Amniotic stem cell (primary cell): ENCODE measurements at regions not wholly inside any gene's neighbourhood (a gene's known extent, or its start where the extent isn't known, plus 50 kb on each side); places are given as distances from the start of the nearest gene placed in this dataset.
"Not testable (repeated sequence)": the region's sequence is repeated elsewhere in the genome, so short reads cannot be mapped to it uniquely, and the experiment has no call there.

Experiments
- DNase-seq: peaks from one replicate; lab custom pipeline; 2025; lab: John Stamatoyannopoulos, UW

DNA sequence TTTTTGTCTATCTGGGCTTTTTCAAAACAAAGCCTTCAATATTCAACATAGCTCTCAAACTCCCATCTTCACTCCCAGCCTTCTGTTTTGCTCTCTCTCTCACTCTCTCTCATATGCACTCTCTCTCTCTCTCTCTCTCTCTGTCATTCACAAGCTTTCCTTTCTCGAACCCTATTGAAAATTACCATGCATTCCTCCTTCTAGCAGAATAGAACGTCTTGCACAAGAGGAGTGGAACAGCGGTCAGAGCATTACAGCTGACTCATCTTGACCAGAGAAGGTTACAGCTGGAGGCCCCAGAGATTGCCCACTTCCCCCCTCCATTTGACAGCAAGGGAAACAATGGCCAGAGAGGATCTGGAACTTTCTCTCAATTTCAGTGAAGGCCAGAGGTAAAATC lies 51.0 kb upstream of the LIFR start:
- DNase-seq = no peak

DNA sequence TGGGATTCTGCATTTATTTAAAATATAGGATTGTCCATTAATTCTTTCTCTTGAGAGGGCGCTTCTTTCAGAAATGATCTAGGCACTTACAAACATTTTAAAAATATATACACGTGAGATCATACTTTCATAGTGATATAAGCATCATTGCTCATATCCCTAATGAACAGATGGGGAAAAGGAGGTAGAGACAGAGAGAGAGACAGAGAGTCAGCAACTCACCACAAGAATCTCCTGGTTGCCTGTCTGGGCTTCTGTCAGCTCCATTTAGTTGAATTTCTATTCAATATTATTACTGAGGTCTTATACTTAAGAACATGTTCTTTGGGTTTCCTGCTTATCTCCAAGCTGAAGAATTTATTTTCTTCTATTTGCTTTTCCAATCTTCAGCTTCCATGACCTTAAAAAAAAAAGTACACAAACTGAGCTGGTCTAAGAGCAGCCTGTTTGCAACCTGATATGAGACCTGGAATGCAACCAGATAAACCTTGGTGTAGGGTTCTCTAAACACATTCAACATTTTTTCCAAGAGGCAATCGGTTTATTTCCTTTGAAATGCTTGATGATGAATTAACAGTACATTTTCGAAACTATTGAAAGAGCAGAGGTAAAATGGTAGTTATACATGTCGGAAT lies 51.6 kb upstream of the LIFR start:
- DNase-seq = no peak

DNA sequence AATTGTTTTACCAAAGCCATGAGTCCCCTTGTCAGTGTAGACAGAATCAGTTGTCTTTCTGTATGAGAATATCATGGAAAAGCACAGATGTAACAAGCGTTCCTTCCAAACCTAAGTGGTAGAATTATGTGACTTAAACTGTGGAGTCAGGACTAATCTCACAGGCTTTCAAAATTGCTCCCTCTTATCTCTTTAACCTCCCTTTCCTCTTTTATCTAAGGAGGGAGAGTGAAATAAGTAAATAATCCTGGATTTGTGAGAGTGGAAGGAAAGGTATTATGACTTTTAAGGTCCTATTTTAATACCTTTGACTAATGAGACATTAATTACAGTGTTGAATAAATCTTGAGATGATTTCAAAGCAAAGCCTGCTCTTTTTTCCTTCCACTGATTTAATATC lies 52.4 kb upstream of the LIFR start:
- no peak for DNase-seq

DNA sequence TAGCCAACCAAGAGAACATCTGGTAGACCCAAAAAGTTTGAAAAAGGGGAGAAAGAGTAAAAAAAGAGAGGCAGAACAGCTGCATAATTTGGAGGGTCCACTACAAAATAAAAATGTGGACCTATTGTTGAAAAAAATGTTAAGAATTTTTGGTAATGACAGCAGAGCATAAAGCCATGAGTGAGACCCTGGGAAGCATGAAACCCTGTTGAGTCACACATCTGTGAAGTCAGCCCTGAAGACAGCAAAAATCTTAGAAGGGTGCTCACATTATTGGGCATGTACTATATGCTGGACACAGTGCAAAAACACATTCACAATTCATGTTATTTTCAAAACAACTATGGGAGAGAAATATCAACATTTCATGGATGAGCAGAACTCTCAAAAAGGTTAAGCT lies 56.4 kb upstream of the LIFR start:
- DNase-seq = no peak

DNA sequence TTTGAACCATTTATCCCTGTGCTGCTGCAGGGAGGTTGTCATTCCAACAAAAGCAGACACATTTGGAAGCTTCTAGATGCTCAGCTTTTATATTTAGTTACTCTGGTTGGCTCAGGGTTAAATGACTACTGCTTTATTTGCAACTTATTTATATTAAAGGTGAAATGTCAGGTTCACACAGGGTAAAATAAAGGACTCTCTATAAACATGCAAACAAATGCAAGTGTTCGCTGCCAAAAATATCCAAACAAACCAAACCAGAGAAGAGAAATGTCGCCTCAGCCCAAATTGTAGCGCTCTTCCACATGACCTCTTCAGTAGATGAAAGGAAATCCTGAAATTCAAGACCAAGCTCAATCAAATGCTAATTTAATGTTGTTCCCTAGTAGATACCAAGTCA lies 57.0 kb upstream of the LIFR start:
- DNase-seq = no peak

DNA sequence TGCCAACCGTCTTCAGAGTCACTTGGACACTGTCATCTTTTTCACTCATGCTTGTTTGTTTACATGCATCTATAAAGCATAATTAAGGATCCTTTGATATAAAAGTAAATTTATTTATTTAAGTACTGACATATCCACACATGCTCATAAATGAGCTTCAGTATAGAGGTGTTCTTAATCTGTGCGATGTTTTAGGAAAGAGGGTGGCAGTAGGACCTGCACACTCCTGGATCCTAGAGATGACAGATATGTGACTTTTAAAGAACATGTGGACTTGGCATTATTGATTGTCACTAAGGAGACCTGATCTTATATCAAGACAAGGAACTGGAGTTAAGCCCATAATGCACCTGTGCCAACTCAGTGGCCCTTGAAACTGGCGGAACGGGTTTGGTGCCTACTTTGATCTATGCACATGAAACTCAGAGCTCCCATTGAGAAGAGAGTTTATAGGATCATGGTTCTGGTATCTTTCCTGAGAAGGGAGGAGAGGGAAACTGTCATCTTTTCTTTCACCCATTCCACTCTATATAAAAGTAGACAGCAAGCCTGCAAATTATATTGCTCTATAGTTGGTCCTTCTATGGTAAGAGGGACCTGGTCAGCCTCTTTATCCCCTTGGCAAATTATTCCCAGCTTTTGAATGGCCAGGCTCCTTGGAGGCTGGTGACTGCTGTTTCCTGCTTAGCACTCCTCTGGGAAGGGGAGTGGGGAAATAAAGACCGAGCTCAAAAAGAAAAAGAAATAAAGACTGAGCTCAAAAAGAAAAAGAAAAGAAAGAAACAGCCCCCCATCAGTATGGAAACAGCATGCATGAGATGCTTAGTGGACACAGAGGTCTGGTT lies 57.8 kb upstream of the LIFR start:
- DNase-seq = no peak

DNA sequence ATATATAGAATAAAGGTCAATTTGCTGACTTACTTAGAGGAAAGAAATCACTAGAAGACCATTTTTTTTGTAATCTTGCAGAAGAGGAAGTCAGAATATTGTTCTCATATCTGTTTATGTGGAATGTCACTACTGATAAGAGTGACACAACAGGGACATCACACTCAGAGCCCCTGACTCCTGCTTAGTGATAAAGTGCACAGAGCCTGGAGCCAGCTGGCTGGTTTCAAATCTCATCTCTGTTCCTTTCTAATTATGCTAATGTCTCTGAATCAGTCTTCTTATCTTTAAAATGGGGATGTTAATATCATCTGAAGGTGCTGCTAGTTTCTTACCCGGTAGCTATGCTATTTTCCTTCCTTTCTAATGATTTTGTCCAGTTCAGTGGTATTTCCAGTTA lies 58.6 kb upstream of the LIFR start:
- no peak for DNase-seq

DNA sequence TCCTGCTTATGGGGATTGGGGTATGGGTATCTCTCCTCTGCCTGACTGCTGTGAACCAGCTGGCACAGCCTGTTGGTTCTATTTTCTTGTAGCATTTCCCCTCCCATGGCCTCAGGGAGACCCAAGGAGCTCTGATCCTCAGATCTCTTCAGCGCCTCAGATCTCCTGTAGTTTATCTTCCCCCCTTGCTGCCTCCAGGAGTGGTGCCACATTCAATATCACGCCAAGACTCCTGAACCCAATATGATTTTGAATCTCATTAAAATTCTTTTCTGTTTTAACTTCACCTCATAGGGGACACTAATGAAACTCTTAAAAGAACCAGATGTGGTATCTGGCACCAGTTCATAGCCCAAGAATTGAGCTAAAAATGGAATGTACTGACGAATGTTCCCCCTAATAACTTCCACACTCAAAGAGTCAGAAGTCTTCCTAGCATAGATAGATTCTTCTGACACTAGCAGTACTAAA lies 59.6 kb upstream of the LIFR start:
- DNase-seq = no peak

DNA sequence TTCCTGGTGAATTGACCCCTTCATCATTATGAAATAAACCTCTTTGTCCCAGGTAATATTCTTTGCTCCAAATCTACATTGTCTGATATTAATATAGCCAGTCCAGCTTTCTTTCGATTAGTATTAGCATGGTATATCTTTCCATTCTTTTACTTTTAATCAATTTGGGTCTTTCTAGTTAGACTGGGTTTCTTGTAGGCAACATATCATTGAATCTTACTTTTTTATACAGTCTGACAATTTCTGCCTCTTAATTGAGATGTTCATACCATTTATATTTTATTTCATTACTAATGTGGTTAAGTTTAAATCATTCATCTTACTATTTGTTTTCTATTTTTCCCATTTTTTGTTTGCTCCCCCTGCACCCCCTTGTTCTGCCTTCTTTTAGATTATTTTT lies 61.7 kb upstream of the LIFR start:
- no peak for DNase-seq

DNA sequence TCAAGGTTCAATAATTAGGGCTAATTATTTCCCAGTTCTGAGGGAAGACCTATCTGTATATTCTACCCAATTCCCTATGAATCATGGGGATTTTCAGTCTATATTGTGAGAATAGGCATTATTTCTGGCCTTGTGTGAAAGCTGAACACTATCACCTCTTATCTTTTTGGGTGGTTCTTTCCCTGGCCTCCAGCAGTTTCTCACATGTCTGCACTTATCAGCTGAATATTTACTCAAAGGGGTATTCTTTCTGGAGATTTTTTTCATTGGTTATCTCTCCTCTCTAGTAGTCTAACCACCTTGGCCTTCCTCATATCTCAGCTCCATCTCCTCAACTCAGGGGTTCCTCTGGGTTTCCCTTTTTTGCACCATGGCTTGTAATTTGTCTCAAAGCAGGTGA lies 64.9 kb upstream of the LIFR start:
- DNase-seq = no peak

DNA sequence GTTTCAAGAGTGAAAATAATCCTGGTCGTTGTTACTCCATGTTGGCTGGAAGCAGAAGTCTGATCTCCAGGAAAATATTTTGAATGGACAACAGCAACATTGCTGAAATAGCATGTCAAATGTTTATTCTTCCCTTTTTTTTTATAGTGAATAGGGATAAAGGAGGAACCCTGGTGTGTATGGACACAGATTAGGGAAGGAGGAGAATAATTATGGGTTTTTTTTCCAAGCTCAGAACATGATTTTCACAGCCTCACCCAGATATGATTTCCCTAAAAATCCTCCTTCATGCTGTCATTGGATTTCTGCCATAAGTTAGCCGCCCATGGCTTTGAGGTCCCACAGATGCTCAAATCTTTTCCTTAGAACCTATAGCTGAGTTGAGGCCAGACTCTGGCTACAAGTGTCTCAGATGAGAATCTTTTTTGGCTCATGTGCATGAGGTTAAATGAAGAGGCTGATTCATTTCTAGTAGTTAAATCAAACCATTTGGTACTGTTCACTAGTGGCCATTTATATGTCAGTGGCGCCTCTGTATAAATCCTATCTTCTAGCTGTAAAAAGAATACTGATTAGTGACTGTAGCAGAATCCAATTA lies 65.5 kb upstream of the LIFR start:
- no peak for DNase-seq

DNA sequence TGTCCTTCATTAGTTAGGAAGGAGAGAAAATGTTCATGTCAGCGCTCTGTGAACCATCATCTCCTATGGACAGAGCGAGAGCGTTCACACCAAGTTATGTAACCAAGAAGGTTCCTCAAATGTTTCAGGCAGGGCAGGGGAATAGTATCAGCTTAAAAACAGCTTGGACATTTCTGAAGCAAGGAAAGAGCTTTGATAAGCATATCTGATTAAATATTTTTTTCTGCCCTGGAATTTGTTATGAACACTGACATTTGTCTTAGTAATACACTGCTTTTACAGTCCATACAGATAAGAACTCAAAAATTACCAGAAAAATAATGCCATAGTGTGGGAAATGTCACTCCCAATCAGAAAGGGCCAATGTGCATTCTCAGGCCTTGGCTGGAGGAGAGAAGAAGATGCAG lies 66.3 kb upstream of the LIFR start:
- DNase-seq = no peak

DNA sequence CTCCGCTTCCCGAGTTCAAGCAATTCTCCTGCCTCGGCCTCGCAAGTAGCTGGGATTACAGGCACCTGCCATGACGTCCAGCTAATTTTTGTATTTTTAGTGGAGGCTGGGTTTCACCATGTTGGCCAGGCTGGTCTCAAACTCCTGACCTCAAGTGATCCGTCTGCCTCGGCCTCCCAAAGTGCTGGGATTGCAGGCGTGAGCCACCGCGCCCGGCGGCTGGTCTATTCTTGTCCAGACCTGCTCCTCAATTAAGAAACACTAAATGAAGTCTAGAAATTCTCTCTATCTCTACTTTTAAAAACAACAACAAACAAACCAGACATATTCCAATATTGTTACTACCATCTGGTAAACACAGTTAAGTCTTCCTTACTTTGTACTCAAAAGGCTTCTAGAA lies 68.1 kb upstream of the LIFR start:
- not testable (repeated sequence) for DNase-seq

DNA sequence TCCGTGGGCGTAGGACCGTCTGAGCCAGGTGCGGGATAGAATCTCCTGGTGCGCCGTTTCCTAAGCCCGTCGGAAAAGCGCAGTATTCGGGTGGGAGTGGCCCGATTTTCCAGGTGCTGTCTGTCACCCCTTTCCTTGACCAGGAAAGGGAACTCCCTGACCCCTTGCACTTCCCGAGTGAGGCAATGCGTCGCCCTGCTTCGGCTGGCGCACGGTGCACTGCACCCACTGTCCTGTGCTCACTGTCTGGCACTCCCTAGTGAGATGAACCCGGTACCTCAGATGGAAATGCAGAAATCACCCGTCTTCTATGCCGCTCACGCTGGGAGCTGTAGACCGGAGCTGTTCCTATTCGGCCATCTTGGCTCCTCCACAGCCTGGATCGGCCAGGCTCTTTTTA lies 74.9 kb upstream of the LIFR start:
- not testable (repeated sequence) for DNase-seq

DNA sequence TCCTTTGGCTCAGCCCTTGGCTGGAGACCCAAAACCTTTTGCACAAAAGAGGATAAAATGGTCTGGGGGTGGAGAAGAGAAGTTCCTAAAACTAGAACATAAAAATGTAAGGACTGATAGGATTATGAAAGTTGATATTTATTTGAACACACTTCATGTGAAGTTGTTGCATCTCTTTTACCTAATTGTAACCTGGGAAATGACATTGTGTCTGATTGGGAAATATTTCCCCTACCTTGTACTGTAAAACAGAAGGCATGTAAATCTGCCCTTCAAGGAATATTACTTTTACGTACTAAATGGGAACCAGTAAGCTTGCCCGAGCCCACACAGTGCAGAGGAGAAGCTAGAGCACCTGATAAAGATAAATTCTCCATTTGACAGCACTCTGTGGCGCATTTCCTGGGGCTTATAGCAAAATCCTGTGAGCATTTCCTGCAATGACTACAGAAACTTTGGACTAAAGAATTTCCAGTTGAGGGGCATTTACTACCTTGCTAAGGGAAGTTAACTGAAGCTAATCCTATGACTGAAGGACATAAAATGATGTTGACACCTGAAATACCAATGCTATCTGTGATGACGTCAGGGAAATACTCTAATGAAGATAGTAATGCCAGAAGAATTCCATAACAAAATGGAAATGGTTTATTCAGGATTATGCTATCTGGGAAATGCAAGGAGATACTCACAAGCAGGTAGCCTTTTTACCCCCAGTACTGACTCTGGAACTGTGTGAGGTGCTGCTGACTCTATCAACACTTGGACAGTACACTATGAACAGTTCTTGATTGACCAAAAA lies 78.3 kb upstream of the LIFR start:
- DNase-seq = no peak

DNA sequence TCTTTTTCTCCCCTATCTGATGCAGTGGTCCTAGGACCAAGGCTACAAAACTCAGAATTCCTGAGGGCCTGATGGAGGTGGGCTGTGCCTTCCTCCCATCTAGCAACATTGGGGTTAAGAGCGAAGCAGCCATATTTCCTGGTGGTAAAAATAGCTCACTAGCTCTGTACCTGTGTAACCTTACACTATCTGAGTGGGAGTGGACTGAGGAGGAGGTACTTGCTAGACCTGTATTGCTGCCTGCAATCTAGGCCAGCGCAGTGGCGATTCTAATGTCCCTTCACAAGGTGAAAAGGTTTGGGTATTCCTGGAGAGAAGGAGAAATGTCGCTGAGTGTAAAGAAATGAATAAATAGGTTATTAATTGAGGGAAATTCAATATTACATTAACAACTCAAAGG lies 80.2 kb upstream of the LIFR start:
- no peak for DNase-seq

DNA sequence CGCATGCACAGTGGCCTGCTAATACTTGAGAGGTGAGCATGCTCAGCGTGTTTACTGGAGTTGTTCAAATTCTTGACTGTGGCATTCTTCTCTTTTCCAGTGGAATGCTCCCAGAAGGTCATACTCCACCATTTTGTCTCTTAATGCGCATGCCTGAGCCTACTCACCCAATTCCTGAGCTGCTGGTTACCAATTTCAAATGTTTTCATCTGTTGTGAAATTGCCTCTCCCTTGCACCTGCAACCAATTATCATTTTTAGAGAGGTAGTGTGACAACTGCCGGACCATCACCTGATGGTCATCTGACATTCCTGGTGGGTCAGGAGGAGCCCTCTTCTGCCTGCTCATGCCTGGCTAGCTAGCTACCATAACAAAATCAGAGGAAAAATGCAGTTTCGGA lies 82.2 kb upstream of the LIFR start:
- DNase-seq = no peak

DNA sequence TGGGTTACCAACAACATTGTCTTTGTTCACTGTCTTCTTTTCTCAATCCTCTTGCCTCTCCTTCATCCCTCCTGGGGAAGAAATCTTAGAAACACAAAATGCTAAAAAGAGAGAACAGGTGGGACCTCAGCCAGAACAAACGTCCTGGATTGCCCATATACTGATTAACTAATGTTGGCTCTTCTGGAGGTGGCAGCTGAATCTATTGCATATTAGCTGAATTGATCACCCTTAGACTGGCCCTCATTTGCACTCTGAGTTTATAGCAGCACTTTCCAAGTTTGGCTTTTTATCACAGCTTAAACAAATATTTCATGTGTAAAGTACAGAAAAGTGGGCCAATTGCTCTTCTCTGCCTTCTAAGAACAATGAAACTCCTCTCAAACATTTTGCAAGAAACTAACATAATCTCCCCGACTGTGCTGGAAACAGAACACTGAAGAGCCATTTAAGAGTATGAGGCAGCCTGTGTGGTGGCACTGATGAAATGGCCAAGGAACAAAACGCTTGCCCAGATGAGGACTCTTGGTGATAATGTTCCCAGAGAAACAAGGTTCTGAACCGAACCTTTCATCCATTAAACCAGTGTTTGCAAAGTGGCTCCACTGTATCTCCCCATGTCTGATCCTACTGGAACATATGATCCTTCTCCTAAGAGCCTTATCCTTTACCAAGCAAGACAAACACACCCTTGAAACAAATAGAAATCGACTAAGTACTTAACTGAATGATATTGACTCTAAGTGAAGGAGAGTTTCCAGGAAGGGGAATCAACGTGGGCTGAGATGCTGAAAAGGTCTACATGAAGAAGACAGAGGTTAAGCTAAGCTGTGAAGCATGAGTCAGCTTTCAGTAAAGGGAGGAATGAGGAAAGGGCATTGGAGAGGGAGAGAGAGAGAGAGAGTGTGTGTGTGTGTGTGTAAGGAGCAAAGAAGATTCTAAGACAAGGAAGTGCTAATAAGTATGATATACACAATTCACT lies 83.2 kb upstream of the LIFR start:
- no peak for DNase-seq

DNA sequence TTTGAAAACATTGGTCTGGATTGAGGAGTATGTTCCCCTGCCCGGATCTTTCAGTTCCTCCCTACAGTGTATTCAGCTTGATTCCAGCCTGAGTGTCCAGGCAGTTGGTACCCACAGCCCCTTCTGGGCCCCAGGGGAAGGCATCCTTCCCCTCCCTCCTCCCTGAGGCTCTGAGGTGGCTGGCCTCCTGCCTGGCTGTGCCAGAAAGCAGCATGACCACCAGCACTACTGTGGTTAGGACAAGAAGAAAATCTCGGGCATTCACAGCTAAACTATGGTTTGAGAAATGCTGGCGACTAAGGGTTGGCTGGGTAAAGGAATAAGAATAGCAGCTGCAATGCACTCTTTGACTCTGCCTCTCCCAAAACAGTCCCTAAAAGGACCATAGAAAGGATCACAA lies 84.6 kb upstream of the LIFR start:
- no peak for DNase-seq

DNA sequence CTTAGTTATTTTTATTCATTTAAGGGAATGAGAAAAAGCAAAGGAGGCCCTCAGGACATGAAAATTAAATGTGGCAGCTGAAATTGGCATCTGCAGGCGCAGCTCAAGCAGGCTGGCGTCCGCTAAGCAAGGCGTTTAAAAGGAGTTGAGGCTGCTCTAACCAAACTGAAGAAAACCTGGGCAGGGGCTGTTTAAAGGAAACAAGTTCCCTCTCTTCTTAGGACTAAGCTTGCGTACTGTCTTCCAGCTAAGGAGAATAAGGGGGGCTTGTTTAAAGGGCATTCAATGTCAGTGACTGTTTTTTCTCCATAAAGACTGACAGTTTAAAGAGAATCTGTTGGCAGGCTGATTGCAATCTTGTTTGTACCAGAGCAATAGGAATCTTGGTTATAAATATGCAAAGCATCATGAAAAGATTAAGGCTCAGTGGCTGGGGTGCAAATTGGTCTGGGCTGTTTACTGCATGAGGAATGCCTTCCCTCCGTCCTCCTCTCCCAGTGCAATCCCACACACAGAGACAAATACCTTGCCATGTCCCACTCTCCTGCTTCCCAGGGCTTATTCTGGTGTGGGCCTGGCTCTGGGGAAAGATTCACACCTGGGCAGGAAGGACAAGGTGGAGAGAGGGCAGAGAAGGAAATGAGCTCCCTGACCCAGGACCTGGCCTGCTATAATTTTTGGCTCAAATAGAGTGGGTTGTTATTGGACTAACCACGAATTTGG lies 85.9 kb upstream of the LIFR start:
- no peak for DNase-seq

DNA sequence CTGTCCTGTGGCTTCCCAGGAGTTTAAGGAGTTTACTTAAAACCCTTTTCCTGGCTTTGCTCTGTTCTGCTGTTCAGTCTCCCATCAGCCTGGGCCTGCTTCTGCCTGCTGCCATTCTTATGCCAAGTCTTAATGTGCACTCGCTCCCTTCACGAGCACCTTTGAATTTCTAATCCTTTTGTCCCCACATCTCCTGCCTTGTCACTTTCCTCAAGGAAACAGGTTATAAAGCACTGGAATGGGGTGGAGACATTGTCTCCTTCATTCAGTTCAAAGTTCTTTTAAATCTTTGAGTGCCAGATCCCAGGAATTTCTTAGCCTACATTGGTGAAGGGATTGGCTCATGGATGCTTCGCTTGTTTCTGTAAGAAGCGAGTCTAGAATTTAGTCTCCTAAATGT lies 87.2 kb upstream of the LIFR start:
- DNase-seq = no peak
